Calu3 (cell line): ENCODE measurements at regions not wholly inside any gene's neighbourhood (a gene's known extent, or its start where the extent isn't known, plus 50 kb on each side); places are given as distances from the start of the nearest gene placed in this dataset.

Experiments used
- BruUV-seq: library from RNA; stranded (reverse); fragments of 400-500 nt; replicated peaks from 2 replicates; lab custom pipeline; 2021; lab: Mats Ljungman, UMichigan
- CTCF ChIA-PET: fragments of 300-600 bp; sonication (Branson Sonifier 250); formaldehyde crosslinking; loops from one replicate; lab custom pipeline; 2022; ENCODE audit warnings: antibody characterized with exemption; lab: Charles Lee
- DNase-seq: peaks from one replicate; pipeline ENCODE4 v3.0.0; 2022
- H3K27ac Mint-ChIP-seq: one replicate; pipeline ENCODE4 v1.8.0; 2022; ENCODE audit warnings: mixed read lengths; ENCODE audit not compliant: unreplicated experiment
- H3K27me3 Mint-ChIP-seq: one replicate; pipeline ENCODE4 v1.8.0; 2022; ENCODE audit warnings: mixed read lengths; ENCODE audit not compliant: unreplicated experiment
- H3K36me3 Mint-ChIP-seq: one replicate; pipeline ENCODE4 v1.8.0; 2022; ENCODE audit warnings: mild to moderate bottlenecking, moderate library complexity, mixed read lengths; ENCODE audit not compliant: insufficient read depth, unreplicated experiment
- H3K4me1 Mint-ChIP-seq: one replicate; pipeline ENCODE4 v1.8.0; 2022; ENCODE audit warnings: mild to moderate bottlenecking, low read depth, mixed read lengths; ENCODE audit not compliant: unreplicated experiment
- H3K4me3 Mint-ChIP-seq: one replicate; pipeline ENCODE4 v1.8.0; 2022; ENCODE audit warnings: mild to moderate bottlenecking, low read depth, moderate library complexity, mixed read lengths; ENCODE audit not compliant: unreplicated experiment
- H3K9me3 Mint-ChIP-seq: one replicate; pipeline ENCODE4 v1.8.0; 2022; ENCODE audit warnings: low read depth, mixed read lengths; ENCODE audit not compliant: unreplicated experiment
- intact Hi-C: fragments of 100-400 bp; cut with micrococcal nuclease; formaldehyde crosslinking; loops from one replicate; pipeline ENCODE4 v1.10.0; 2022; ENCODE audit not compliant: unreplicated experiment
- TF ChIP-seq, protein P1 (sequence below): fragments of 200-600 bp; IDR thresholded peaks from one replicate; pipeline ENCODE4 v1.8.0; 2022; ENCODE audit warnings: antibody characterized with exemption; ENCODE audit not compliant: unreplicated experiment

DNA sequence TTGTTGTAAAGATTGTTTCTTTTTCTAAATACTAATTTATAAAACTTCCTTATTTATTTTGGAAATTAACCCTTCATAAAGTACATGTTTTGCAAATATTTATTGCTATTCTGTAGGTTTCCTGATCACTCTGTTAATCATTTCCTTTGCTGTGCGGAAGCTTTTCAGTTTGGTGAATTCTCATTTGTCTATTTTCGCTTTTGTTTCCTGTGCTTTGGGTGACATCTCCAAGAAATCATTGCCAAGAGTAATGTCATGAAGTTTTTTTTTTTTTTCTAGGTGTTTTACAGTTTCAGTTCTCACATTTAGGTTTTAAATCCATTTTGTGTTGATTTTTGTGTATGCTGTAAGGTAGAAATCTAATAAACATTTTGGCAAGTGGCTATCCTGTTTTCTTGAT lies 1899.8 kb upstream of the ACO1 start:
- Mint-ChIP-seq H3K36me3 (no peaks in the 10 kb centered on the region), H3K9me3 (no peaks in the 10 kb centered on the region), H3K27ac (no peak overlapping the region), H3K27me3 (no peaks in the 10 kb centered on the region), H3K4me1 (no peaks in the 10 kb centered on the region), H3K4me3 (no peak overlapping the region)
- no TSS peak for BruUV-seq
- intact Hi-C loops: no loop called here
- CTCF ChIA-PET: no interaction called here
- no peak for DNase-seq
- TF ChIP-seq, protein P1, sequence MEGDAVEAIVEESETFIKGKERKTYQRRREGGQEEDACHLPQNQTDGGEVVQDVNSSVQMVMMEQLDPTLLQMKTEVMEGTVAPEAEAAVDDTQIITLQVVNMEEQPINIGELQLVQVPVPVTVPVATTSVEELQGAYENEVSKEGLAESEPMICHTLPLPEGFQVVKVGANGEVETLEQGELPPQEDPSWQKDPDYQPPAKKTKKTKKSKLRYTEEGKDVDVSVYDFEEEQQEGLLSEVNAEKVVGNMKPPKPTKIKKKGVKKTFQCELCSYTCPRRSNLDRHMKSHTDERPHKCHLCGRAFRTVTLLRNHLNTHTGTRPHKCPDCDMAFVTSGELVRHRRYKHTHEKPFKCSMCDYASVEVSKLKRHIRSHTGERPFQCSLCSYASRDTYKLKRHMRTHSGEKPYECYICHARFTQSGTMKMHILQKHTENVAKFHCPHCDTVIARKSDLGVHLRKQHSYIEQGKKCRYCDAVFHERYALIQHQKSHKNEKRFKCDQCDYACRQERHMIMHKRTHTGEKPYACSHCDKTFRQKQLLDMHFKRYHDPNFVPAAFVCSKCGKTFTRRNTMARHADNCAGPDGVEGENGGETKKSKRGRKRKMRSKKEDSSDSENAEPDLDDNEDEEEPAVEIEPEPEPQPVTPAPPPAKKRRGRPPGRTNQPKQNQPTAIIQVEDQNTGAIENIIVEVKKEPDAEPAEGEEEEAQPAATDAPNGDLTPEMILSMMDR: no peak

DNA sequence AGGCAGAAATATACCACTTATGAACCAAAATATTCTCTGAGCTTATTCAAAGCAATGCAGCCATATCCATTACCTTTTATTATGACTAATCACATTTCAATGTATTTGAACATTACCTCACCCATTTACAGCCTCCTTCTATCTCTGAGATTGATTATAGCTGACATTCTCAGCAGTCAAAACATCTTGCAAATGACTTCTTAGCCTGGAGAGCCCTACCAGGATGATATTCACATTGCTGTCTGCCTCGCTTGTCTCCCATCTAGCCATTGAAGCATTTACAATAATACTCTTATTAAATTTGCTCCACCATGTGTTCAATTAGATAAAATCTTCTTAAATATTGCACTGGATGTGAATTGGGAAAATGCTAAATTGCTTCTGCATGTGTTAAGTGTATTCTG lies 1879.9 kb upstream of the ACO1 start:
- CTCF ChIA-PET: no interaction called here
- Mint-ChIP-seq H3K36me3 (no peaks in the 10 kb centered on the region), H3K4me3 (no peak overlapping the region), H3K4me1 (no peaks in the 10 kb centered on the region), H3K9me3 (no peaks in the 10 kb centered on the region), H3K27ac (no peak overlapping the region), H3K27me3 (no peaks in the 10 kb centered on the region)
- no TSS peak for BruUV-seq
- no peak for DNase-seq
- TF ChIP-seq, protein P1: no peak
- intact Hi-C loops: no loop called here

DNA sequence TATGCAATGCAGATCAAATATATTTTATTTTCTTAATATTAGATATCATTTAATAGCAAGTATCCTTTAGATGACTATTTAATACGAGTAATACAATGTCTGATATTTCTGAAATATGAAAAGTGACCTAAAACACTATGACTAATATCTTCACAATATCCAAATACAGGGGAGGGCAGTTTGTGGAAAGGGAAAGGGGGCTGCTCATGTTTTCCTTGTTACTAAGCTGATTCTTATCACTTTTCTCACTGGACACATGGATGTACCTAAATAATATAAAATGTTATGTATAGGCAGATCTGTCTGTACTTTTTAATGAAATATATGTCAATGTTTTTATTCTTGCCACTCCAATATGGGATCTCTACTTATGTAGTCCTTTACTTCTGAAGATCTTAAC lies 1879.1 kb upstream of the ACO1 start:
- no peak for DNase-seq
- CTCF ChIA-PET: no interaction called here
- H3K27ac Mint-ChIP-seq: no peak overlapping the region
- no peaks in the 10 kb centered on the region for H3K9me3 Mint-ChIP-seq
- TF ChIP-seq, protein P1: no peak
- H3K4me3 Mint-ChIP-seq: no peak overlapping the region
- BruUV-seq: no TSS peak
- H3K36me3 Mint-ChIP-seq: no peaks in the 10 kb centered on the region
- no peaks in the 10 kb centered on the region for H3K27me3 Mint-ChIP-seq
- no peaks in the 10 kb centered on the region for H3K4me1 Mint-ChIP-seq
- intact Hi-C loops: no loop called here

DNA sequence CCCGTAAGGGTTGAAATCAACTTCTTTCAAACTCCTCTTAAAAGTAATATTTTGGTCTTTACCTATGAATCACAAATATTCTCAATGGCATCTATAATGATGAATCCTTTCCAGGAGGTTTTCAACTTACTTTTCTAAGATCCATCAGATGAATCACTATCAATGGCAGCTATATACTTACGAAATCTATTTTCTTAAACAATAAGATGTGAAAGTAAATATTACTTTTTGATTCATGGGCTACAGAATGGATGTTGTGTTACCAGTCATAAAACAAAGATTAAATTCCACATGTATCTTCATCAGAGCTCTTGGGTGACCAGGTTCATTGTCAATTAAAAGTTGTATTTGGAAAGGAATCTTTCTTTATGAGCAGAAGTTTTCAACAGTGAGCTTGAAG lies 1877.7 kb upstream of the ACO1 start:
- CTCF ChIA-PET: no interaction called here
- TF ChIP-seq, protein P1: no peak
- Mint-ChIP-seq H3K27me3 (no peaks in the 10 kb centered on the region), H3K4me1 (no peaks in the 10 kb centered on the region), H3K9me3 (no peaks in the 10 kb centered on the region), H3K27ac (no peak overlapping the region), H3K36me3 (no peaks in the 10 kb centered on the region), H3K4me3 (no peak overlapping the region)
- intact Hi-C loops: no loop called here
- no TSS peak for BruUV-seq
- no peak for DNase-seq
